ENCODE measurements at regions not wholly inside any gene's neighbourhood (a gene's known extent, or its start where the extent isn't known, plus 50 kb on each side); places are given as distances from the start of the nearest gene placed in this dataset.

GRCh38 chr2:242029422-242030225 lies 160.1 kb downstream of the RTP5 start:
- no peak for TF ChIP-seq CTCF (IDR thresholded peaks at IDR 0.05)
- no peak for TF ChIP-seq EP300 (IDR thresholded peaks at IDR 0.05)

All from gastroesophageal sphincter (tissue), 3 donors.